OCI-LY7 (cell line): ENCODE measurements at regions not wholly inside any gene's neighbourhood (a gene's known extent, or its start where the extent isn't known, plus 50 kb on each side); places are given as distances from the start of the nearest gene placed in this dataset.

Experiments used
- CTCF ChIP-seq: fragments of 200-600 bp; sonication (generic); conservative IDR thresholded peaks from 2 replicates; pipeline ENCODE4 v1.5.1; 2014; ENCODE audit warnings: mild to moderate bottlenecking, antibody characterized with exemption, low read length, moderate library complexity, mixed read lengths
- EZH2phosphoT487 ChIP-seq: fragments of 200-600 bp; sonication (generic); IDR thresholded peaks from 2 replicates; pipeline ENCODE4 v1.6.1; 2018; ENCODE audit warnings: low read depth, borderline replicate concordance, mild to moderate bottlenecking, mixed run types, antibody characterized with exemption, low read length, moderate library complexity, mixed read lengths

- no peak for TF ChIP-seq CTCF
- no peak for TF ChIP-seq EZH2phosphoT487
Observed at GRCh38 chr3:90087703-90088102, 980.3 kb downstream of the EPHA3 start.
